ENCODE measurements at regions not wholly inside any gene's neighbourhood (a gene's known extent, or its start where the extent isn't known, plus 50 kb on each side); places are given as distances from the start of the nearest gene placed in this dataset.

- Histone ChIP-seq H3K27me3 (replicated peaks) (no peaks in the 10 kb centered on the region), H3K4me3 (ENCODE audit: low read depth, low read length) (no peak overlapping the region), H3K36me3 (replicated peaks) (no peaks in the 10 kb centered on the region), H3K27ac (no peak overlapping the region)
- DNase-seq: no peak
- in situ Hi-C loops (cut with HindIII; ENCODE audit: low pct_ligation_motif_present, low sequenced_read_pairs): no loop called here
- TF ChIP-seq, protein P1, sequence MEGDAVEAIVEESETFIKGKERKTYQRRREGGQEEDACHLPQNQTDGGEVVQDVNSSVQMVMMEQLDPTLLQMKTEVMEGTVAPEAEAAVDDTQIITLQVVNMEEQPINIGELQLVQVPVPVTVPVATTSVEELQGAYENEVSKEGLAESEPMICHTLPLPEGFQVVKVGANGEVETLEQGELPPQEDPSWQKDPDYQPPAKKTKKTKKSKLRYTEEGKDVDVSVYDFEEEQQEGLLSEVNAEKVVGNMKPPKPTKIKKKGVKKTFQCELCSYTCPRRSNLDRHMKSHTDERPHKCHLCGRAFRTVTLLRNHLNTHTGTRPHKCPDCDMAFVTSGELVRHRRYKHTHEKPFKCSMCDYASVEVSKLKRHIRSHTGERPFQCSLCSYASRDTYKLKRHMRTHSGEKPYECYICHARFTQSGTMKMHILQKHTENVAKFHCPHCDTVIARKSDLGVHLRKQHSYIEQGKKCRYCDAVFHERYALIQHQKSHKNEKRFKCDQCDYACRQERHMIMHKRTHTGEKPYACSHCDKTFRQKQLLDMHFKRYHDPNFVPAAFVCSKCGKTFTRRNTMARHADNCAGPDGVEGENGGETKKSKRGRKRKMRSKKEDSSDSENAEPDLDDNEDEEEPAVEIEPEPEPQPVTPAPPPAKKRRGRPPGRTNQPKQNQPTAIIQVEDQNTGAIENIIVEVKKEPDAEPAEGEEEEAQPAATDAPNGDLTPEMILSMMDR (IDR thresholded peaks at IDR 0.05; ENCODE audit: low read depth, low read length, missing control alignments): no peak
These were observed 167.7 kb downstream of the EMX2 start for GRCh38 chr10:117710181-117710798.

DNA sequence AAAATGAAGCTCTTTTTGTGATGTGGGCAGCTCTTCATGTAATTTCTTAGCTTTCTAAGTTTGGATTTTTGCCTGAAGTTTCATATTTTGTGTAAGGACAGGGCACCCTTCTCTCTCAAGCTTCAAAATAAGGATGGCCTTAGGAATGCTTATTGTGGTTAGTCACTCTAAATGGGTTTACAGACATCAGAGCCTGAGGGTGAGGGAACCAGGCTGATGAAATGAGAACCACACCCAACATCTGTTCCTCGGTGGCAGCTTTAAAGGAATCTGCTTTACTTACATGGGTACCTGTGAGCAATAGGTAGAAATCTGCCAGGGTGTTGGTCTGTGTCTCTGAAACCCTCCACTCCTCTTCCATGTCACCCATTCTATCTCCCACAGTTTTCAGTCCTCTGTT, 174.3 kb downstream of the EMX2 start:
- Histone ChIP-seq H3K27me3 (replicated peaks) (no peaks in the 10 kb centered on the region), H3K27ac (no peak overlapping the region), H3K36me3 (replicated peaks) (no peaks in the 10 kb centered on the region), H3K4me3 (ENCODE audit: low read depth, low read length) (no peak overlapping the region)
- in situ Hi-C loops (cut with HindIII; ENCODE audit: low pct_ligation_motif_present, low sequenced_read_pairs): no loop called here
- DNase-seq: no peak
- TF ChIP-seq, protein P1 (IDR thresholded peaks at IDR 0.05; ENCODE audit: low read depth, low read length, missing control alignments): no peak

- Histone ChIP-seq H3K36me3 (replicated peaks) (no peaks in the 10 kb centered on the region), H3K4me3 (ENCODE audit: low read depth, low read length) (no peak overlapping the region), H3K27ac (no peak overlapping the region), H3K27me3 (replicated peaks) (no peaks in the 10 kb centered on the region)
- in situ Hi-C loops (cut with HindIII; ENCODE audit: low pct_ligation_motif_present, low sequenced_read_pairs): no loop called here
- TF ChIP-seq, protein P1 (IDR thresholded peaks at IDR 0.05; ENCODE audit: low read depth, low read length, missing control alignments): no peak
- DNase-seq: no peak
These were observed 176.7 kb downstream of the EMX2 start for GRCh38 chr10:117718986-117719920.

- TF ChIP-seq, protein P1 (IDR thresholded peaks at IDR 0.05; ENCODE audit: low read depth, low read length, missing control alignments): no peak
- Histone ChIP-seq H3K36me3 (replicated peaks) (no peaks in the 10 kb centered on the region), H3K27ac (no peak overlapping the region), H3K27me3 (replicated peaks) (no peaks in the 10 kb centered on the region), H3K4me3 (ENCODE audit: low read depth, low read length) (no peak overlapping the region)
- no peak for DNase-seq
- in situ Hi-C loops (cut with HindIII; ENCODE audit: low pct_ligation_motif_present, low sequenced_read_pairs): no loop called here
These were observed 178.6 kb downstream of the EMX2 start for GRCh38 chr10:117720931-117721835.

DNA sequence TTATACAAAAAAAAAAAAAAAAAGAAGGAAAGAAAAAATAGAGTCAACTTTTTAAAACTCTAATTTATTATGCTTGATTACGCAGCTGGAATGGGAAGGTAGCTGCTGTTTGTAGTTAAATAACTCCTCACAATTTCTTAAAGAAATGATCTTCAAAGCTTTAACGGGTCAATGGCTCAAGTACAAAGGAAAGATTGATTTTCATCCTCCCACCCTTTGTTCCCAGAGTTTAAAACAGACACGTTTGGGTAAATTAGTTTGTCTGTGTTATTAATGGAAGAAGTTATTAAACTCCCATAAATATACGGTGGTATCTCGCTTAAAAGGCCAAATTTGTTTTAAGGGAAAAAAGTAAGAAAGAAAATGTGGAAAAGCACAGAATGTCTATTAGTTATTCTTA, 179.3 kb downstream of the EMX2 start:
- DNase-seq: no peak
- TF ChIP-seq, protein P1 (IDR thresholded peaks at IDR 0.05; ENCODE audit: low read depth, low read length, missing control alignments): no peak
- Histone ChIP-seq H3K27me3 (replicated peaks) (no peaks in the 10 kb centered on the region), H3K4me3 (ENCODE audit: low read depth, low read length) (no peak overlapping the region), H3K36me3 (replicated peaks) (no peaks in the 10 kb centered on the region), H3K27ac (no peak overlapping the region)
- in situ Hi-C loops (cut with HindIII; ENCODE audit: low pct_ligation_motif_present, low sequenced_read_pairs): no loop called here

All from brain microvascular endothelial cell (primary cell).